Neural cell (in vitro differentiated cells): ENCODE measurements at regions not wholly inside any gene's neighbourhood (a gene's known extent, or its start where the extent isn't known, plus 50 kb on each side); places are given as distances from the start of the nearest gene placed in this dataset.

Experiments
- H2AFZ ChIP-seq: fragments of 200-600, 300-800 bp; sonication (generic), shearing (Covaris generic); 2 replicates; pipeline ENCODE4 v1.6.0; 2014; ENCODE audit warnings: low read depth, mild to moderate bottlenecking, antibody characterized with exemption, low read length, moderate library complexity
- H3F3A ChIP-seq: fragments of 200-600 bp; shearing (Covaris generic); 2 replicates; pipeline ENCODE4 v1.6.1; 2016; ENCODE audit warnings: mild to moderate bottlenecking, moderate library complexity, mixed read lengths, antibody characterized with exemption, low read length; ENCODE audit not compliant: insufficient read depth, poor library complexity, severe bottlenecking
- H3K27ac ChIP-seq: fragments of 200-600, 300-800 bp; sonication (generic), shearing (Covaris generic); 2 replicates; pipeline ENCODE4 v1.5.1; 2014; ENCODE audit warnings: mild to moderate bottlenecking, low read length, moderate library complexity
- H3K27me3 ChIP-seq: fragments of 300-800, 200-600 bp; sonication (generic), shearing (Covaris generic); 2 replicates; pipeline ENCODE4 v1.6.0; 2014; ENCODE audit warnings: mild to moderate bottlenecking, low read depth, low read length, moderate library complexity; ENCODE audit not compliant: insufficient read depth
- H3K36me3 ChIP-seq: fragments of 300-800, 200-600 bp; sonication (generic), shearing (Covaris generic); 2 replicates; pipeline ENCODE4 v1.5.1; 2014; ENCODE audit warnings: mild to moderate bottlenecking, antibody characterized with exemption, low read length, moderate library complexity; ENCODE audit not compliant: insufficient read depth
- H3K4me2 ChIP-seq: fragments of 300-800, 200-600 bp; sonication (generic), shearing (Covaris generic); 2 replicates; pipeline ENCODE4 v1.6.0; 2014; ENCODE audit warnings: mild to moderate bottlenecking, low read length
- H3K4me3 ChIP-seq: fragments of 300-800, 200-600 bp; sonication (generic), shearing (Covaris generic); 2 replicates; pipeline ENCODE4 v1.5.1; 2014; ENCODE audit warnings: mild to moderate bottlenecking, low read length, moderate library complexity
- H3K79me2 ChIP-seq: fragments of 200-600 bp; shearing (Covaris generic); replicated peaks from 2 replicates; pipeline ENCODE4 v1.6.0; 2014; ENCODE audit warnings: mild to moderate bottlenecking, low read length, moderate library complexity; ENCODE audit not compliant: insufficient read depth
- H3K9ac ChIP-seq: fragments of 300-800, 200-600 bp; sonication (generic), shearing (Covaris generic); 2 replicates; pipeline ENCODE4 v1.6.1; 2016; ENCODE audit warnings: mild to moderate bottlenecking, low read length, mixed read lengths
- H3K9me2 ChIP-seq: fragments of 200-600 bp; shearing (Covaris generic); 2 replicates; pipeline ENCODE4 v1.6.1; 2016; ENCODE audit warnings: mild to moderate bottlenecking, low read length, mixed read lengths; ENCODE audit not compliant: insufficient read depth
- H3K9me3 ChIP-seq: fragments of 200-600, 300-800 bp; sonication (generic), shearing (Covaris generic); 2 replicates; pipeline ENCODE4 v1.6.1; 2016; ENCODE audit warnings: mild to moderate bottlenecking, mixed run types, low read length, moderate library complexity, mixed read lengths
- H4K20me1 ChIP-seq: fragments of 200-600 bp; shearing (Covaris generic); 2 replicates; pipeline ENCODE4 v1.6.1; 2016; ENCODE audit warnings: mild to moderate bottlenecking, mixed run types; ENCODE audit not compliant: insufficient read depth
- CTCF ChIP-seq: fragments of 450-650 bp; IDR thresholded peaks from 2 replicates; pipeline ENCODE4 v1.5.1; 2014; ENCODE audit warnings: antibody characterized with exemption, mild to moderate bottlenecking, moderate library complexity; ENCODE audit not compliant: poor library complexity, severe bottlenecking
- EP300 ChIP-seq: fragments of 450-650 bp; conservative IDR thresholded peaks from 2 replicates; pipeline ENCODE4 v1.6.1; 2014; ENCODE audit warnings: antibody characterized with exemption, mild to moderate bottlenecking, moderate library complexity; ENCODE audit not compliant: poor library complexity, severe bottlenecking
- EZH2 ChIP-seq: fragments of 200-600, 300-800 bp; shearing (Covaris generic), sonication (generic); IDR thresholded peaks from 2 replicates; pipeline ENCODE4 v1.6.1; 2014; ENCODE audit warnings: antibody characterized with exemption, low read length, borderline replicate concordance, mild to moderate bottlenecking; ENCODE audit not compliant: insufficient read depth, poor library complexity, severe bottlenecking
- MXI1 ChIP-seq: fragments of 450-650 bp; conservative IDR thresholded peaks from 2 replicates; pipeline ENCODE4 v1.6.1; 2014; ENCODE audit warnings: antibody characterized with exemption, mild to moderate bottlenecking; ENCODE audit not compliant: poor library complexity, severe bottlenecking
- POLR2AphosphoS5 ChIP-seq: IDR thresholded peaks from 2 replicates; pipeline ENCODE4 v1.6.1; 2012
- RAD21 ChIP-seq: fragments of 450-650 bp; conservative IDR thresholded peaks from 2 replicates; pipeline ENCODE4 v1.6.1; 2014; ENCODE audit warnings: antibody characterized with exemption, mild to moderate bottlenecking, moderate library complexity
- REST ChIP-seq: IDR thresholded peaks from 2 replicates; pipeline ENCODE4 v1.6.1; 2012; ENCODE audit warnings: borderline replicate concordance
- SMC3 ChIP-seq: fragments of 450-650 bp; conservative IDR thresholded peaks from 2 replicates; pipeline ENCODE4 v1.6.1; 2014; ENCODE audit warnings: antibody characterized with exemption, mild to moderate bottlenecking, moderate library complexity; ENCODE audit not compliant: poor library complexity
- TAF1 ChIP-seq: IDR thresholded peaks from 2 replicates; pipeline ENCODE4 v1.6.1; 2012; ENCODE audit warnings: low read depth

- H3K27me3 ChIP-seq: no peaks in the 10 kb centered on the region
- no peaks in the 10 kb centered on the region for H3K36me3 ChIP-seq
- no peak overlapping the region for H3K27ac ChIP-seq
- no peaks in the 10 kb centered on the region for H3K79me2 ChIP-seq
- no peak overlapping the region for H2AFZ ChIP-seq
- no peak overlapping the region for H3K4me3 ChIP-seq
- no peaks in the 10 kb centered on the region for H3F3A ChIP-seq
- H3K9me3 ChIP-seq: no peaks in the 10 kb centered on the region
- H3K9me2 ChIP-seq: no peaks in the 10 kb centered on the region
- TF ChIP-seq REST: no peak
- no peak for TF ChIP-seq SMC3
- TF ChIP-seq POLR2AphosphoS5: no peak
- TF ChIP-seq EP300: no peak
- TF ChIP-seq CTCF: no peak
- TF ChIP-seq EZH2: no peak
- no peak for TF ChIP-seq MXI1
- H4K20me1 ChIP-seq: no peaks in the 10 kb centered on the region
- H3K9ac ChIP-seq: no peak overlapping the region
- H3K4me2 ChIP-seq: no peak overlapping the region
These were observed 312.5 kb downstream of the GRIN2B start for GRCh38 chr12:13668880-13669279.

- no peak overlapping the region for H2AFZ ChIP-seq
- no peak overlapping the region for H3K4me2 ChIP-seq
- no peaks in the 10 kb centered on the region for H4K20me1 ChIP-seq
- TF ChIP-seq SMC3 (no peak), TAF1 (no peak), CTCF (no peak), MXI1 (no peak), POLR2AphosphoS5 (no peak), EP300 (no peak), REST (no peak), EZH2 (no peak), RAD21 (no peak)
- H3K79me2 ChIP-seq: no peaks in the 10 kb centered on the region
- no peak overlapping the region for H3K4me3 ChIP-seq
- H3F3A ChIP-seq: no peaks in the 10 kb centered on the region
- H3K9me3 ChIP-seq: no peaks in the 10 kb centered on the region
- H3K9ac ChIP-seq: no peak overlapping the region
- no peaks in the 10 kb centered on the region for H3K27me3 ChIP-seq
- no peaks in the 10 kb centered on the region for H3K36me3 ChIP-seq
- H3K27ac ChIP-seq: no peak overlapping the region
- no peaks in the 10 kb centered on the region for H3K9me2 ChIP-seq
These were observed 314.6 kb downstream of the GRIN2B start for GRCh38 chr12:13666806-13667205.
